Common myeloid progenitor, CD34-positive (primary cell): ENCODE measurements at regions not wholly inside any gene's neighbourhood (a gene's known extent, or its start where the extent isn't known, plus 50 kb on each side); places are given as distances from the start of the nearest gene placed in this dataset.

Experiments
- CTCF ChIA-PET: fragments of 350-600 bp; sonication (Branson Sonifier 250); formaldehyde crosslinking; loops from one replicate; lab custom pipeline; 2021; ENCODE audit warnings: antibody characterized with exemption; lab: Charles Lee
- POLR2A ChIA-PET: fragments of 350-600 bp; sonication (Branson Sonifier 250); formaldehyde crosslinking; loops from one replicate; lab custom pipeline; 2021; ENCODE audit warnings: antibody characterized with exemption; lab: Charles Lee
- DNase-seq, 3 donors: peaks; one replicate each; pipeline versions ENCODE4 v3.0.0 to v3.0.0-alpha.2; 2013
- H3K27ac ChIP-seq, 2 experiments: 1 replicate in 1 of 2; 2 replicates in 1 of 2; pipeline ENCODE4 v1.7.0; 2013; ENCODE audit warnings: inconsistent platforms in 2 of 2, low read length in 2 of 2, mild to moderate bottlenecking in 2 of 2, low read depth in 1 of 2, moderate library complexity in 1 of 2; ENCODE audit not compliant: severe bottlenecking in 2 of 2, insufficient read depth in 1 of 2, poor library complexity in 1 of 2
- H3K27me3 ChIP-seq, 5 experiments: replicated peaks in 2 of 5; 1 replicate in 3 of 5; 2 replicates in 2 of 5; pipeline versions ENCODE4 v1.6.1 to v1.7.0; 2013; ENCODE audit warnings: low read length in 4 of 5, mild to moderate bottlenecking in 2 of 5, moderate library complexity in 2 of 5, inconsistent platforms in 1 of 5; ENCODE audit not compliant: insufficient read depth in 5 of 5, control insufficient read depth in 4 of 5
- H3K36me3 ChIP-seq, 4 experiments: 1 replicate in 2 of 4; 2 replicates in 2 of 4; pipeline versions ENCODE4 v1.6.1 to v1.7.0; 2013; ENCODE audit warnings: low read length in 3 of 4, control low read depth in 1 of 4, mild to moderate bottlenecking in 1 of 4; ENCODE audit not compliant: control insufficient read depth in 4 of 4, insufficient read depth in 4 of 4
- H3K4me1 ChIP-seq, 4 experiments: 1 replicate in 3 of 4; 2 replicates in 1 of 4; pipeline versions ENCODE4 v1.6.1 to v1.7.1; 2013; ENCODE audit warnings: low read length in 3 of 4, mild to moderate bottlenecking in 3 of 4, control low read depth in 1 of 4, inconsistent platforms in 1 of 4, moderate library complexity in 1 of 4; ENCODE audit not compliant: control insufficient read depth in 4 of 4, insufficient read depth in 4 of 4; ENCODE audit errors: control extremely low read depth in 1 of 4
- H3K4me3 ChIP-seq, 7 experiments: 1 replicate in 4 of 7; 2 replicates in 3 of 7; pipeline versions ENCODE4 v1.5.1 to v1.7.0; 2013; ENCODE audit warnings: mild to moderate bottlenecking in 7 of 7, low read length in 6 of 7, moderate library complexity in 6 of 7, inconsistent platforms in 2 of 7, low read depth in 2 of 7, control low read depth in 1 of 7; ENCODE audit not compliant: insufficient read depth in 4 of 7, control insufficient read depth in 1 of 7; ENCODE audit errors: extremely low read depth in 1 of 7
- H3K9me3 ChIP-seq, 5 experiments: 1 replicate in 4 of 5; 2 replicates in 1 of 5; pipeline versions ENCODE4 v1.6.1 to v1.7.1; 2013; ENCODE audit warnings: low read length in 4 of 5, mild to moderate bottlenecking in 2 of 5, inconsistent platforms in 1 of 5, low read depth in 1 of 5, moderate library complexity in 1 of 5; ENCODE audit not compliant: control insufficient read depth in 4 of 5, insufficient read depth in 2 of 5; ENCODE audit errors: control extremely low read depth in 1 of 5
- WGBS: methylation state at CpG from one replicate; pipeline ENCODE4 v1.1.5; 2013; ENCODE audit not compliant: insufficient coverage; 5-methylcytosine and 5-hydroxymethylcytosine counted together

GRCh38 chr11:129257512-129257911 is 65.4 kb upstream of the ARHGAP32 start:
- Histone ChIP-seq H3K4me3 (no peak overlapping the region), H3K36me3 (no peaks in the 10 kb centered on the region), H3K27me3 (no peaks in the 10 kb centered on the region), H3K27ac (no peak overlapping the region), H3K9me3 (peaks cover 0 to 3% (median 0%) of the 10 kb centered on the region in 5 experiments), H3K4me1 (peaks cover 0 to 9% (median 1%) of the 10 kb centered on the region in 4 experiments)
- CTCF ChIA-PET: no interaction called here
- no peak for DNase-seq
- POLR2A ChIA-PET: no interaction called here

- Histone ChIP-seq H3K36me3 (no peaks in the 10 kb centered on the region), H3K9me3 (peaks cover 0 to 3% (median 0%) of the 10 kb centered on the region in 5 experiments), H3K27me3 (no peaks in the 10 kb centered on the region), H3K4me1 (no peaks in the 10 kb centered on the region), H3K27ac (no peak overlapping the region), H3K4me3 (no peak overlapping the region)
- ChIA-PET POLR2A (no interaction called here), CTCF (interaction anchor here (0.7 kb wide), 1 partner anchor 12 kb away, joined by 3 read pairs; no protein-coding TSS in a partner anchor)
- DNase-seq: no peak
- WGBS: 96% methylated on average over 5 of the region's 5 CpGs
These were observed 60.5 kb upstream of the ARHGAP32 start for GRCh38 chr11:129252621-129253020.

GRCh38 chr11:129251067-129251466 is 58.9 kb upstream of the ARHGAP32 start:
- Histone ChIP-seq H3K27ac (no peak overlapping the region), H3K4me1 (peaks cover 0 to 7% (median 3%) of the 10 kb centered on the region in 4 experiments), H3K36me3 (no peaks in the 10 kb centered on the region), H3K9me3 (peaks cover 0 to 3% (median 0%) of the 10 kb centered on the region in 5 experiments), H3K4me3 (no peak overlapping the region), H3K27me3 (no peaks in the 10 kb centered on the region)
- WGBS: 100% methylated on average over 1 of the region's 3 CpGs
- CTCF ChIA-PET: interaction anchor here (0.9 to 1.4 kb wide), 2 partner anchors 16 to 25 kb away, joined by 3 to 5 read pairs; no protein-coding TSS in a partner anchor
- POLR2A ChIA-PET: no interaction called here
- DNase-seq: no peak

- Histone ChIP-seq H3K27ac (no peak overlapping the region), H3K4me3 (no peak overlapping the region), H3K27me3 (no peaks in the 10 kb centered on the region), H3K36me3 (no peaks in the 10 kb centered on the region), H3K4me1 (peaks cover 0 to 7% (median 3%) of the 10 kb centered on the region in 4 experiments), H3K9me3 (no peaks in the 10 kb centered on the region)
- ChIA-PET POLR2A (no interaction called here), CTCF (interaction anchor here (1.4 kb wide), 1 partner anchor 17 kb away, joined by 5 read pairs; no protein-coding TSS in a partner anchor)
- 100% methylated on average over 2 of the region's 2 CpGs for WGBS
- no peak for DNase-seq
These were observed 57.8 kb upstream of the ARHGAP32 start for GRCh38 chr11:129249923-129250322.

- Histone ChIP-seq H3K4me3 (no peak overlapping the region), H3K36me3 (no peaks in the 10 kb centered on the region), H3K27ac (no peak overlapping the region), H3K4me1 (peaks cover 0 to 7% (median 3%) of the 10 kb centered on the region in 4 experiments), H3K9me3 (no peaks in the 10 kb centered on the region), H3K27me3 (no peaks in the 10 kb centered on the region)
- POLR2A ChIA-PET: no interaction called here
- CTCF ChIA-PET: no interaction called here
- peak in 1 of 3 donors; percentile 17 for DNase-seq
- no CpG with 5 or more reads among the region's 4 CpGs for WGBS
These were observed 57.2 kb upstream of the ARHGAP32 start for GRCh38 chr11:129249351-129249750.

- peak in 2 of 3 donors; percentile 16 to 34 for DNase-seq
- no CpG with 5 or more reads among the region's 4 CpGs for WGBS
- no peak overlapping the region for H3K4me3 ChIP-seq
- H3K9me3 ChIP-seq: peaks cover 0 to under 1% (median 0%) of the 10 kb centered on the region in 5 experiments
- CTCF ChIA-PET: no interaction called here
- no peak overlapping the region for H3K27ac ChIP-seq
- POLR2A ChIA-PET: no interaction called here
- H3K27me3 ChIP-seq: no peaks in the 10 kb centered on the region
- H3K4me1 ChIP-seq: peaks cover 0 to 7% (median 3%) of the 10 kb centered on the region in 4 experiments
- no peaks in the 10 kb centered on the region for H3K36me3 ChIP-seq
These were observed 56.5 kb upstream of the ARHGAP32 start for GRCh38 chr11:129248618-129249017.

GRCh38 chr11:129247135-129247534 is 55.0 kb upstream of the ARHGAP32 start:
- H3K36me3 ChIP-seq: no peaks in the 10 kb centered on the region
- DNase-seq: peak; percentile 24 to 65 (median 61)
- H3K4me1 ChIP-seq: peaks cover 0 to 7% (median 3%) of the 10 kb centered on the region in 4 experiments
- WGBS: no CpG with 5 or more reads among the region's 1 CpG
- H3K9me3 ChIP-seq: peaks cover 0 to 2% (median 0%) of the 10 kb centered on the region in 5 experiments
- H3K4me3 ChIP-seq: no peak overlapping the region
- no peak overlapping the region for H3K27ac ChIP-seq
- CTCF ChIA-PET: interaction anchor here (1.4 kb wide), 1 partner anchor 10 kb away, joined by 6 read pairs; no protein-coding TSS in a partner anchor
- H3K27me3 ChIP-seq: no peaks in the 10 kb centered on the region
- POLR2A ChIA-PET: no interaction called here
